ENCODE measurements at regions not wholly inside any gene's neighbourhood (a gene's known extent, or its start where the extent isn't known, plus 50 kb on each side); places are given as distances from the start of the nearest gene placed in this dataset.
"Not testable (repeated sequence)": the region's sequence is repeated elsewhere in the genome, so short reads cannot be mapped to it uniquely, and the experiment has no call there.

DNA sequence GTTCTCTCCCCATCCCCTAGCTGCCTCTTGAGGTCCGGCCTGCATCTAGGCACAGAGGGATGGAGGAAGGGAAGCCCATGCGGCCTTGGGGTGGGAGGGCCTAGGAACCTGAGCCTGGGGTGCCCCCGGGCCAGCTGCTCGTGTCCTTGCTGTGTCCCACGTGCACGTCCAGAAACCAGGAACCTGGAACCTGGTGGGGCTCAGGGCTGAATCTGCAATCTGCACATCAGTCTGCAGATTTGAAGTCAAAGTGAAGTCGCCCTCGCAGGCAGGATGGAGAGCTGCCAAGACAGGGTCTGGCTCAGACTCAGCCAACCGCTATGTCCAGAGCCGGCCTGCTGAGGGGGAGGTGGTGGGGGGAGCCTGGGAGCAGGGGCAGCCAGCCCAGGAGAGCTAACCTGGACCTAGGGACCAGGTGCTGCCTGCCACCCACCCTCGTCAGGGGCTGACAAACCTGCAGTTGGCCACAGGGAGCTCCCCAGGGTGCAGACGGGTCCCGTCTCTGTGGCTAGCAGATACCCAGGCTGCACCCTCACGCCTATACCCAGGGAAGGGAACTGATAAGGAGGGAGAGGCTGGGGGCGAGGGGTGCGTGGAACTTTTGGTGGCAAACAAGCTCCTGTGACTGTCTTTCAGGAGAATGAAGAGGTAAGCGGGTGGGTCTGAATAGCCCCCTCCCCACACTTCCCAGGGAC lies 103.5 kb upstream of the SIMC1 start:
- DNase-seq, result peak in 1 of 6 donors; percentile 52
- ATAC-seq, result peak in 1 of 4 donors; percentile 6
- H3K9me3 ChIP-seq, result no peaks in the 10 kb centered on the region
- TF ChIP-seq, protein P1, sequence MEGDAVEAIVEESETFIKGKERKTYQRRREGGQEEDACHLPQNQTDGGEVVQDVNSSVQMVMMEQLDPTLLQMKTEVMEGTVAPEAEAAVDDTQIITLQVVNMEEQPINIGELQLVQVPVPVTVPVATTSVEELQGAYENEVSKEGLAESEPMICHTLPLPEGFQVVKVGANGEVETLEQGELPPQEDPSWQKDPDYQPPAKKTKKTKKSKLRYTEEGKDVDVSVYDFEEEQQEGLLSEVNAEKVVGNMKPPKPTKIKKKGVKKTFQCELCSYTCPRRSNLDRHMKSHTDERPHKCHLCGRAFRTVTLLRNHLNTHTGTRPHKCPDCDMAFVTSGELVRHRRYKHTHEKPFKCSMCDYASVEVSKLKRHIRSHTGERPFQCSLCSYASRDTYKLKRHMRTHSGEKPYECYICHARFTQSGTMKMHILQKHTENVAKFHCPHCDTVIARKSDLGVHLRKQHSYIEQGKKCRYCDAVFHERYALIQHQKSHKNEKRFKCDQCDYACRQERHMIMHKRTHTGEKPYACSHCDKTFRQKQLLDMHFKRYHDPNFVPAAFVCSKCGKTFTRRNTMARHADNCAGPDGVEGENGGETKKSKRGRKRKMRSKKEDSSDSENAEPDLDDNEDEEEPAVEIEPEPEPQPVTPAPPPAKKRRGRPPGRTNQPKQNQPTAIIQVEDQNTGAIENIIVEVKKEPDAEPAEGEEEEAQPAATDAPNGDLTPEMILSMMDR (IDR thresholded peaks at IDR 0.05), result no peak
- H3K4me1 ChIP-seq, result peaks cover 0 to 5% (median 0%) of the 10 kb centered on the region in 3 donors
- H3K36me3 ChIP-seq, result no peaks in the 10 kb centered on the region
- H3K4me3 ChIP-seq, result no peak overlapping the region
- no peak for FAIRE-seq
- 39 to 48% methylated on average over 17 of the region's 17 CpGs for WGBS, 2 donors
- intact Hi-C loops (cut with DNase I), result no loop called here
- no peaks in the 10 kb centered on the region for H3K27me3 ChIP-seq
- H3K27ac ChIP-seq, result no peak overlapping the region

DNA sequence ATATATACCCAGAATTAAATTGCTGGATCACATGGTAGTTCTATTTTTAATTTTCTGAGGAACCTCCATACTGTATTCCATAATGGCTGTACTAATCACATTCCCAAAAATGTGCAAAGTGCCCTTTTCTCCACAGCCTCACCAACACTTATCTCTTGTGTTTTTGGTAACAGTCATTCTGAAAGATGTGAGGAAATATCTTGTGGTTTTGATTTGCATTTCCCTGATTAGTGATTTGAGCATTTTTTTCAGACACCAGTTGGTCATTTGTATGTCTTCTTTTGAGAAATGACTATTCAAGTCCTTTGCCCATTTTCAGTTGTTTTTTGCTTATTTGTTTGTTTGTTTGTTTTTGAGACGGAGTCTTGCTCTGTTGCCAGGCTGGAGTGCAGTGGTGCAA lies 98.1 kb upstream of the SIMC1 start:
- WGBS, 2 donors, result 81 to 85% methylated on average over 1 of the region's 1 CpG
- intact Hi-C loops (cut with DNase I); H3K27ac ChIP-seq; H3K36me3 ChIP-seq; ATAC-seq; H3K4me3 ChIP-seq; H3K9me3 ChIP-seq; H3K27me3 ChIP-seq; FAIRE-seq; H3K4me1 ChIP-seq; DNase-seq: not testable (repeated sequence)

DNA sequence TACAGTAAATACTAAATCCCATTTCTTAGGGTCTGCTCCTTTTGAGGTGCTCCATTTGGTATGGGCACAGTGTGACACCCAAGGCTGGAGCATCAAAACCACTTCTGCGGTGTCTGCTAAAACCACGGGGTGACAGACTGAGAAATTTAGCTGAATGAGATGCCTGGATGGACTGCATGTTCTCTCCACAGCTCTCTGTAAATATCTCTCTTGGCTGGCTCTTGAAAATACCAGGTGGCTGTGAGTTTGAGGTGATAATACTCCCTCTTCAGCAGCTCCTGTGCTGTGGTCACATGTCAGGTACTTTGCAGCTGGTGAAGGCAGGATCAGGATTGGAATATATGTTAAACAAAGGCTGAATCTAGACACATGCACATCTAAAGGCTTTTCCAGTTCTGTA lies 93.7 kb upstream of the SIMC1 start:
- Histone ChIP-seq H3K27me3 (no peaks in the 10 kb centered on the region), H3K4me3 (no peak overlapping the region), H3K36me3 (no peaks in the 10 kb centered on the region), H3K9me3 (no peaks in the 10 kb centered on the region), H3K4me1 (no peaks in the 10 kb centered on the region), H3K27ac (no peak overlapping the region)
- TF ChIP-seq, protein P1 (IDR thresholded peaks at IDR 0.05), result no peak
- intact Hi-C loops (cut with DNase I), result no loop called here
- peak in 2 of 4 donors; percentile 56 to 66 for ATAC-seq
- no peak for FAIRE-seq
- 54 to 59% methylated on average over 2 of the region's 2 CpGs for WGBS, 2 donors
- DNase-seq, result no peak

DNA sequence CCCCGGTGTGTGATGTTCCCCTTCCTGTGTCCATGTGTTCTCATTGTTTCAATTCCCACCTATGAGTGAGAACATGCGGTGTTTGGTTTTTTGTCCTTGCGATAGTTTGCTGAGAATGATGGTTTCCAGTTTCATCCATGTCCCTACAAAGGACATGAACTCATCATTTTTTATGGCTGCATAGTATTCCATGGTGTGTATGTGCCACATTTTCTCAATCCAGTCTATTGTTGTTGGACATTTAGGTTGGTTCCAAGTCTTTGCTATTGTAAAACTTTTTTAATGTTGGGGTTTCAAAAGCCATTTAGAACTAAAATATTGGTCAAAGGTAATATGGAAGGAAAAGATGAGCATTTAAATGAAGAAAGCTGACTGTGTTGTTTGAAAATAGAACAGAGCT lies 88.3 kb upstream of the SIMC1 start:
- H3K27me3 ChIP-seq; FAIRE-seq; H3K4me1 ChIP-seq; H3K36me3 ChIP-seq; DNase-seq; H3K27ac ChIP-seq; H3K4me3 ChIP-seq; intact Hi-C loops (cut with DNase I); H3K9me3 ChIP-seq; ATAC-seq: not testable (repeated sequence)
- 97 to 100% methylated on average over 2 to 3 of the region's 3 CpGs for WGBS, 2 donors

DNA sequence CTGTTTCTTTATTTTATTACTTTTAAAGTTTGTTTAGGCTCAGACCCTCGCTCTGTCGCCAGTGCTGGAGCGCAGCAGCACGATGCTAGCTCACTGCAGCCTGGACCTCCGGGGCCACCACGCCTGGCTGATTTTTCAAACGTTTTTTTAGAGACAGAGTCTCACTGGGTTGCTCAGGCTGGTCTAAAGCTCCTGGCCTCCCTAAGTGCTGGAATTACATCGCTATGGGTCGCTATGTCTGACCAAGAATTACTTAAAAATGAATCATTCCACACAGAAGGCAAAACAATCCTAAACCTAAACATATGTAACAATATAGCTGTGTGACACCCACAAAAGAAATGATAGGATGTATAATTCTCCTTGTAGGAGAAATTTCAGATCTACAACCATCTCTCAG lies 86.9 kb upstream of the SIMC1 start:
- ATAC-seq, result no peak
- Histone ChIP-seq H3K4me3 (no peak overlapping the region), H3K4me1 (no peaks in the 10 kb centered on the region), H3K27me3 (no peaks in the 10 kb centered on the region), H3K36me3 (no peaks in the 10 kb centered on the region), H3K27ac (no peak overlapping the region), H3K9me3 (no peaks in the 10 kb centered on the region)
- TF ChIP-seq, protein P1 (IDR thresholded peaks at IDR 0.05), result no peak
- FAIRE-seq, result no peak
- 75 to 76% methylated on average over 9 of the region's 9 CpGs for WGBS, 2 donors
- intact Hi-C loops (cut with DNase I), result no loop called here
- DNase-seq, result no peak

DNA sequence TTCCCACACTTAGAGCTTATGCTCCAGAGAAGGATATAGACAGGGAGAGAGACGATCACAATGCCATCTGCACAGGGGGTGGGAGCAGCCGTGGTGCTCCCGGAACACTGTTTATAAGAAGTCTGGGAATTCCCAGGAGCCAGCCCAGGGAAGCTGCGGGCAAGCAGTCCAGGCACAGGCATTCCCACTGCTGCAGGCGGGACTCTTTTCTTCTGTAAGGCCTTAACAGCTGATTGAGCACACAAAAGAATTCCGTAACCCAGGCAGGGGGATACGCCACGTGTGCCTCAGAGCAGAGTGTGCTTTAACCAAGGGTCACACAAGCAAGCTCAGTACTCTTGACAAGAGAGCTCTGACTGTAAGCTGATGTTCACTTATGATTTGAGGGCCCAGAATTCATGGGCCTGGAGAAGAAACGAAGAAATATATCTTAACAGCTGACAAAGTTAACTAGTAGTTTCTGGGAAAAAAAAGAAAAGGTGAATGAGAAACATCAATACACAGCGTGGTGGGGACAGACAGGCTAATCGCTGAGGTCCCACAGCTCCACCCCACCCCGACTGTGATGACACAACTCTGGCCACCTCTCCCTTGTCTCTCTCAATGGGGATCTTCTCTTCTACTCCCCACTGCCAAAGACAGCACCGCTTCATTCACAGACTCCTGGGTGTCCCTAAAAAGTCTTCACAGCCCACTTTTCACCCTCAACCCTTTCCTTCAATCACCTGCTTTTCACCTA lies 85.9 kb upstream of the SIMC1 start:
- H3K4me3 ChIP-seq, result no peak overlapping the region
- 60 to 63% methylated on average over 13 of the region's 13 CpGs for WGBS, 2 donors
- no peaks in the 10 kb centered on the region for H3K9me3 ChIP-seq
- intact Hi-C loops (cut with DNase I), result no loop called here
- ATAC-seq (no peak), DNase-seq (no peak), FAIRE-seq (no peak)
- no peaks in the 10 kb centered on the region for H3K36me3 ChIP-seq
- no peaks in the 10 kb centered on the region for H3K27me3 ChIP-seq
- no peaks in the 10 kb centered on the region for H3K4me1 ChIP-seq
- TF ChIP-seq, protein P1 (IDR thresholded peaks at IDR 0.05), result no peak
- H3K27ac ChIP-seq, result no peak overlapping the region

Data from pancreas (tissue), 10 donors.